SK-N-SH (cell line): ENCODE measurements at regions not wholly inside any gene's neighbourhood (a gene's known extent, or its start where the extent isn't known, plus 50 kb on each side); places are given as distances from the start of the nearest gene placed in this dataset.

ENCODE experiments used
- CTCF ChIA-PET: fragments of 300-600, 350-600 bp; formaldehyde crosslinking; extraction: SDS; loops from one replicate; lab custom pipeline; 2021; lab: Yijun Ruan, JAX
- POLR2A ChIA-PET: fragments of 350-600 bp; sonication (Branson Sonifier 250); formaldehyde crosslinking; extraction: SDS; loops from one replicate; lab custom pipeline; 2020; ENCODE audit warnings: antibody characterized with exemption, inconsistent platforms; lab: Yijun Ruan, JAX
- DNase-seq: peaks from one replicate; pipeline ENCODE4 v3.0.0; 2012
- H2AFZ ChIP-seq: fragments of 200-600 bp; sonication (generic); 2 replicates; pipeline ENCODE4 v1.8.1; 2016; ENCODE audit warnings: antibody characterized with exemption, mild to moderate bottlenecking, low read depth
- H3F3A ChIP-seq: fragments of 200-600 bp; sonication (generic); replicated peaks from 2 replicates; pipeline ENCODE3; 2016; ENCODE audit warnings: antibody characterized with exemption, mild to moderate bottlenecking; ENCODE audit not compliant: insufficient read depth
- H3K27ac ChIP-seq, 2 experiments: fragments of 200-500 bp in 1 of 2; fragments of 200-600 bp in 1 of 2; sonication (Bioruptor generic) in 1 of 2; sonication (generic), shearing (Covaris generic) in 1 of 2; 2 replicates each; pipeline versions ENCODE4 v1.5.1 to v1.6.1; 2014 to 2016; ENCODE audit warnings: low read depth in 2 of 2, inconsistent platforms in 1 of 2, low read length in 1 of 2, mild to moderate bottlenecking in 1 of 2, mixed read lengths in 1 of 2
- H3K27me3 ChIP-seq: fragments of 200-600 bp; sonication (generic), shearing (Covaris generic); 2 replicates; pipeline ENCODE4 v1.6.1; 2016; ENCODE audit warnings: mixed run types; ENCODE audit not compliant: insufficient read depth
- H3K36me3 ChIP-seq, 2 experiments: fragments of 200-500 bp in 1 of 2; fragments of 200-600 bp in 1 of 2; sonication (Bioruptor generic) in 1 of 2; sonication (generic) in 1 of 2; replicated peaks in 1 of 2; 2 replicates each; pipeline versions ENCODE3 to v1.5.1; 2014 to 2016; ENCODE audit warnings: low read length in 1 of 2, mild to moderate bottlenecking in 1 of 2; ENCODE audit not compliant: insufficient read depth in 2 of 2, control insufficient read depth in 1 of 2
- H3K4me1 ChIP-seq, 2 experiments: fragments of 200-500 bp in 1 of 2; fragments of 200-600 bp in 1 of 2; sonication (Bioruptor generic) in 1 of 2; sonication (generic), shearing (Covaris generic) in 1 of 2; 2 replicates each; pipeline versions ENCODE4 v1.5.1 to v1.6.1; 2014 to 2016; ENCODE audit warnings: low read depth in 1 of 2, low read length in 1 of 2, mixed run types in 1 of 2; ENCODE audit not compliant: insufficient read depth in 2 of 2, control insufficient read depth in 1 of 2
- H3K4me2 ChIP-seq: fragments of 200-600 bp; sonication (generic), shearing (Covaris generic); 2 replicates; pipeline ENCODE4 v1.6.1; 2017; ENCODE audit warnings: mixed run types
- H3K4me3 ChIP-seq, 2 experiments: fragments of 200-500 bp in 1 of 2; fragments of 200-600 bp in 1 of 2; sonication (Bioruptor generic) in 1 of 2; sonication (generic), shearing (Covaris generic) in 1 of 2; 2 replicates each; pipeline versions ENCODE4 v1.5.1 to v1.8.1; 2014 to 2016; ENCODE audit warnings: low read depth in 2 of 2, inconsistent platforms in 1 of 2, low read length in 1 of 2, mild to moderate bottlenecking in 1 of 2, mixed read lengths in 1 of 2, moderate library complexity in 1 of 2
- H3K79me2 ChIP-seq: fragments of 200-600 bp; sonication (generic); 2 replicates; pipeline ENCODE4 v1.8.1; 2017; ENCODE audit warnings: mild to moderate bottlenecking; ENCODE audit not compliant: insufficient read depth
- H3K9ac ChIP-seq: fragments of 200-600 bp; sonication (generic); 2 replicates; pipeline ENCODE4 v1.6.1; 2017; ENCODE audit warnings: mixed run types
- H3K9me2 ChIP-seq: fragments of 200-600 bp; sonication (generic); 2 replicates; pipeline ENCODE4 v1.6.1; 2017; ENCODE audit warnings: mixed run types
- H3K9me3 ChIP-seq: fragments of 200-600 bp; sonication (generic); 2 replicates; pipeline ENCODE4 v1.6.1; 2017; ENCODE audit warnings: mixed run types, mild to moderate bottlenecking, moderate library complexity
- H4K20me1 ChIP-seq: fragments of 200-600 bp; sonication (generic); 2 replicates; pipeline ENCODE4 v1.6.1; 2017; ENCODE audit warnings: mild to moderate bottlenecking, mixed run types; ENCODE audit not compliant: insufficient read depth
- CHD2 ChIP-seq: fragments of 150-350 bp; IDR thresholded peaks from 2 replicates; pipeline ENCODE4 v1.6.1; 2018; ENCODE audit warnings: low read length; ENCODE audit not compliant: partially characterized antibody
- ELF1 ChIP-seq: IDR thresholded peaks from 2 replicates; pipeline ENCODE4 v1.4.0; 2012
- EP300 ChIP-seq, 2 experiments: IDR thresholded peaks; 2 replicates each; pipeline versions ENCODE4 v1.4.0 to v1.6.1; 2012; ENCODE audit warnings: borderline replicate concordance in 1 of 2, low read depth in 1 of 2, low read length in 1 of 2
- FOSL2 ChIP-seq: IDR thresholded peaks from 2 replicates; pipeline ENCODE4 v1.4.0; 2012; ENCODE audit warnings: low read depth, mild to moderate bottlenecking, moderate library complexity, borderline replicate concordance
- FOXM1 ChIP-seq: IDR thresholded peaks from 2 replicates; pipeline ENCODE4 v1.4.0; 2012; ENCODE audit warnings: low read depth, mild to moderate bottlenecking
- GABPA ChIP-seq: IDR thresholded peaks from 2 replicates; pipeline ENCODE4 v1.4.0; 2012; ENCODE audit warnings: low read depth, mild to moderate bottlenecking
- GATA2 ChIP-seq: sonication (generic); formaldehyde crosslinking; IDR thresholded peaks from 2 replicates; pipeline ENCODE4 v1.5.0; 2020; ENCODE audit warnings: mild to moderate bottlenecking, missing genetic modification reagents
- MEF2A ChIP-seq: IDR thresholded peaks from 2 replicates; pipeline ENCODE4 v1.4.0; 2012; ENCODE audit warnings: low read depth, borderline replicate concordance
- MXI1 ChIP-seq: IDR thresholded peaks from 2 replicates; pipeline ENCODE4 v1.6.1; 2012; ENCODE audit warnings: mild to moderate bottlenecking, low read depth, low read length, improper control_type of control experiment
- NFIC ChIP-seq: IDR thresholded peaks from 2 replicates; pipeline ENCODE4 v1.4.0; 2012; ENCODE audit warnings: borderline replicate concordance
- RCOR1 ChIP-seq: fragments of 150-350 bp; IDR thresholded peaks from 2 replicates; pipeline ENCODE4 v1.6.1; 2017; ENCODE audit warnings: antibody characterized with exemption, low read length
- REST ChIP-seq: IDR thresholded peaks from 2 replicates; pipeline ENCODE4 v1.6.1; 2012; ENCODE audit warnings: mild to moderate bottlenecking, low read depth, low read length, moderate library complexity
- RFX5 ChIP-seq: IDR thresholded peaks from 2 replicates; pipeline ENCODE4 v1.6.1; 2012; ENCODE audit warnings: mild to moderate bottlenecking, improper control_type of control experiment, low read length
- RXRA ChIP-seq: IDR thresholded peaks from 2 replicates; pipeline ENCODE4 v1.4.0; 2012; ENCODE audit warnings: low read depth, mild to moderate bottlenecking, borderline replicate concordance
- SIN3A ChIP-seq: IDR thresholded peaks from 2 replicates; pipeline ENCODE4 v1.6.1; 2012; ENCODE audit warnings: low read depth, mild to moderate bottlenecking, low read length, moderate library complexity, borderline replicate concordance
- TAF1 ChIP-seq: IDR thresholded peaks from 2 replicates; pipeline ENCODE4 v1.6.1; 2012; ENCODE audit warnings: low read depth, mild to moderate bottlenecking, low read length, moderate library complexity, borderline replicate concordance
- TEAD4 ChIP-seq: IDR thresholded peaks from 2 replicates; pipeline ENCODE4 v1.4.0; 2012; ENCODE audit warnings: mild to moderate bottlenecking, borderline replicate concordance; ENCODE audit not compliant: insufficient read depth
- USF2 ChIP-seq: fragments of 150-350 bp; IDR thresholded peaks from 2 replicates; pipeline ENCODE4 v1.6.1; 2017; ENCODE audit warnings: antibody characterized with exemption, low read length, low read depth, borderline replicate concordance
- YY1 ChIP-seq: IDR thresholded peaks from 2 replicates; pipeline ENCODE4 v1.4.0; 2012; ENCODE audit warnings: low read depth, mild to moderate bottlenecking
- ZBTB33 ChIP-seq: IDR thresholded peaks from 2 replicates; pipeline ENCODE4 v1.4.0; 2012; ENCODE audit warnings: low read depth, borderline replicate concordance
- WGBS: methylation state at CpG from one replicate; pipeline ENCODE4 v1.1.6; 2017; ENCODE audit warnings: low lambda C conversion rate; 5-methylcytosine and 5-hydroxymethylcytosine counted together

- no peaks in the 10 kb centered on the region for H3K36me3 ChIP-seq
- H3F3A ChIP-seq = no peaks in the 10 kb centered on the region
- TF ChIP-seq FOXM1 = no peak
- no peak overlapping the region for H3K4me2 ChIP-seq
- no peak overlapping the region for H3K27ac ChIP-seq
- H3K9ac ChIP-seq = no peak overlapping the region
- no peak overlapping the region for H3K4me3 ChIP-seq
- H2AFZ ChIP-seq = no peak overlapping the region
- no peaks in the 10 kb centered on the region for H3K9me2 ChIP-seq
- no peaks in the 10 kb centered on the region; the same call in 1 of the 2 replicates for H3K9me3 ChIP-seq
- ChIA-PET CTCF (no interaction called here), POLR2A (no interaction called here)
- H3K79me2 ChIP-seq = no peaks in the 10 kb centered on the region
- no peak for DNase-seq
- no peaks in the 10 kb centered on the region for H3K27me3 ChIP-seq
- H4K20me1 ChIP-seq = no peaks in the 10 kb centered on the region
- H3K4me1 ChIP-seq = no peaks in the 10 kb centered on the region
These were observed 118.1 kb upstream of the LGR5 start for GRCh38 chr12:71321531-71321930.

- Histone ChIP-seq H3K79me2 (no peaks in the 10 kb centered on the region), H2AFZ (no peak overlapping the region), H3F3A (no peaks in the 10 kb centered on the region), H3K9me3 (no peaks in the 10 kb centered on the region; the same call in 1 of the 2 replicates), H3K9me2 (no peaks in the 10 kb centered on the region), H3K9ac (no peak overlapping the region), H3K4me2 (no peak overlapping the region), H4K20me1 (no peaks in the 10 kb centered on the region), H3K36me3 (no peaks in the 10 kb centered on the region), H3K27me3 (no peaks in the 10 kb centered on the region), H3K4me3 (no peak overlapping the region), H3K4me1 (no peaks in the 10 kb centered on the region), H3K27ac (no peak overlapping the region)
- WGBS = 25% methylated on average over 1 of the region's 1 CpG
- no peak for TF ChIP-seq YY1
- TF ChIP-seq ZBTB33 = no peak
- no peak for TF ChIP-seq MXI1
- no peak for TF ChIP-seq SIN3A
- no peak for TF ChIP-seq TAF1
- TF ChIP-seq GABPA = no peak
- no peak for TF ChIP-seq RXRA
- TF ChIP-seq TEAD4 = no peak
- no peak for TF ChIP-seq RCOR1
- TF ChIP-seq GATA2 (CRISPR knock-in tag) = no peak
- TF ChIP-seq REST = no peak
- TF ChIP-seq EP300 (IDR thresholded peaks at IDR 0.05; ENCODE audit: borderline replicate concordance in 1 of 2, low read depth in 1 of 2, low read length in 1 of 2) = no peak
- TF ChIP-seq RFX5 = no peak
- no peak for TF ChIP-seq ELF1
- TF ChIP-seq FOSL2 = no peak
- no peak for TF ChIP-seq MEF2A
- TF ChIP-seq USF2 = no peak
- no peak for TF ChIP-seq CHD2
- TF ChIP-seq NFIC = no peak
- ChIA-PET POLR2A (no interaction called here), CTCF (no interaction called here)
- no peak for DNase-seq
These were observed 118.5 kb upstream of the LGR5 start for GRCh38 chr12:71321130-71321529.
